NCI-H1694 (cell line): ENCODE measurements at regions not wholly inside any gene's neighbourhood (a gene's known extent, or its start where the extent isn't known, plus 50 kb on each side); places are given as distances from the start of the nearest gene placed in this dataset.

Experiments
- DNase-seq: peaks from one replicate; lab custom pipeline; 2025; lab: John Stamatoyannopoulos, UW

DNA sequence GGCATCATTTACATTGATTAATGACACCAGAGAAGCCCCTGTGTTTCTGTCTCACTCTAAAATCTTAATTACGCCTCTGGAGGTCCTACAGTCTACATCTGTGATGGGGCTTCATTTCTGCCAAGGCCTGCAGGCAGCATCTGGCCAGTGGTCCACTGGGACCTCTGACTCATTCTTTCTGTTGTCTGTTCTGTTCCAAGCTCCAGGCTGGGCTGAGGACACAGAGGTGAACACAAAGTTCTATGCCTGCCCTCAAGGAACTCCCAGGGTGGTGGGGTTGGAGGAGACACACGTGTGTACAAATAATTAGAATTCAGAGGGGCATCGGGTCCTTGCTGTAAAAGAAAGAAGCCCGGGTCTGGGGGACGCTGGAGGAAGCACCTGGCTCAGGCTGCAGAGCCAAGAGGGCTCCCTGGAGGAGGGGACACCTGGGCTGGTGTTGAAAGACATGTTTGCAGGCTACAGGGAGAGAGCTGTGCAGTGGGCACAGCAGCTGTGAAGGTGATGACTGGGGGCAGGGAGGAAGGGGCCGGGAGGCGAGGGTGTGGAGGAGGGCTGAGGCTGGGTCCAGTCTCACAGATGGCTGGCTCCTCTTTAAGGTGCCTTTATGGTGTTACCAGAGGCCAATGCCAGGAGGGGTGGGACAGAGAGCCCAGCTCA, 103.3 kb upstream of the PRR23E start:
- peak; percentile 21 for DNase-seq

DNA sequence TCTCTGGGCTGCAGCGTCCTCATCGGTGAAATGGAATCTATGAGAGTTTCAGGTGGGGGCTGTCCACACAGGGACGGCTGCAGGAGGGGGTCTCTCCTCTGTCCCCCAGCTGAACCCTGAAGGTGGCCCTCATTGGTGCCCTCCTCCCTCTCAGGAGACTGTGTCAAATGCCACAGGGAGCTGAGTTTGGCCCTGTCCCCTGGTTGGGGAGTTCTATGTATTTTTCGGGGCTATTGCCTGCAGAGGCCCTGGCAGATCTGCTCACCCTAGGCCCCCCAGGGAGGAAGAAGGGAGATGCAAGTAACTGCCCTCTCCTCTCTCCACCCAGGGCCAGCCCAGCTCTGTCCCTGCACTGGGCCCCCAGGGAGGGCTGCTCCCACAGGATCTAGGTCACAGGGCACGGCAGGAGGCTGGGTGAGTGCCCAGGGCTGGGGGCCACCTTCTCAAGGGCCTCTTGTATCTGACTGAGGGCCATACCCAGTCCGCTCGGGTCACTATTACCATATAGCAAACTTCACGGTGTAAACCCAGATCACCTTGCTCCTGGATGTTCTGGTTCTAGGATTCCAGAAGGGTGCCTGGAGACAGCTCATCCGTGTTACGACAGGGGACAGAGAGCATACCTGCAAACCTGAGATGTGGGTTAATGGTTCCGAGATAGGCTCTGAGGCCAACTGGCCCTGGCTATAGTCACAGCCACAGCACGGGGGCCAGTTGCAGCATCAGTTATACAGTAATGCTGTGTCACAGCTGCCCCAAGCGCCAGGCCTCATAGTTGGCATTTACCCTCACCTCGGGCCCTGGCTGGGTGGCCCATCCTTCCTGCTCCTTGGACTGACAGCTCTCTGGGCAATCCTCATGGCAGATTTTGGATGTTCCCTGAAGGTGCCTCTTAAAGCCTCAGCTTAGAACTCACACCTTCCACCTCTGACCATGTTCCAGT, 102.4 kb upstream of the PRR23E start:
- DNase-seq: no peak

DNA sequence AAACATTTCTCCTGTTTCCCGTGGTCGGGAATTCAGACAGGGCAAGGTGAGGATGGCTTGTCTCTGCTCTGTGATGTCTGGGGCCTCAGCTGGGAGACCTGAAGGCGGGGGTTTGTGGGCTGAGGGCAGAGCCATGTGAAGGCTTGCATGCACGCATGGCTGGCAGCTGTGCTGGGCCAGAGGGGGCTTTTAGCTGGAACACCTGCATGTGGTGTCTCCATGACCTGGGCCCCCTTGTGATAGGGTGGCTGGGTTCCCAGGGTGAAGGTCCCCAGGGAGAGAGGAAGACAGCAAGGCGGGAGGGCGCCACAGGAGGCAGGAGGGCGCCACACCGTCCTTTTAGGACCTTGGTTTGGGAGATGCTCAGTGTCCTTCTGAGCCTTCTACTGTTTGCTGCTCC, 101.6 kb upstream of the PRR23E start:
- no peak for DNase-seq

DNA sequence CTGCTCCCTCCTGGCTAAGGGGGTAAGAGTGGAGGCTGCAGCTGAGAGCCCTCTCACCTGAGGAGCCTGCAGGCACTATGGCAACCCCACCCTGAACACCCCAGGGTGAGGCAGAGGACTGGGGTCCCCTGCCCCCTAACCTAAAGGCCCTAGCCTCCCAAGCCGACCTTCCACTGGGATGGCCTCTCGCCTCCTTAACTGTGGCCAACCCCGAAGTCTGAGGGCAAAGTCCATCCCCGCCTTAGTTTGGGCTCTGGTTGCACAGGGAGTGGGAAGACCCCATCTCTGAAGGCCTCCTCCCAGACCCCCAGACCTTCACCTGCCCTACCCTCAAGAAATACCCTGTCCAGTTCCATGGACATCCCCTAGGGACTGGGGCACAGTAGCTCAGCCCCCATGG, 100.6 kb upstream of the PRR23E start:
- DNase-seq: no peak

DNA sequence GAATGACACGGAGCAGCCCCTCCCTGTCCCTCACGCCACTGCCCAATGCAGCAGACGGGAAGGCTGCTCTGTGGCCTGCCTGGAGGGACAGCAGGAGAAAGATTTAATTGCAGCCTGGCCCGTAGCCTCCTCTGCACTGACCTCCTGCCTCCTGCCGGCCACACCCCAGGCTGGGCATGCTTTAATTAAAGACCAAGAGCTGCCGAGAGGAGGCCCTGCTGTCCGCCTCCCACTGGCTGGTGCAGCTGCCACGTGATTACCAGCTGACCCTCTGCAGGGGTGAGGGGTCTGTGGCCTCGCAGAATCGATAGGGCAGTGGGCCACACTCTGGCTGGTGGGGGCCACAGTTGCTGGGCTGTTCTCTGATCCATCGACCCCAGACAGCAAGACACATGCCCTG, 100.2 kb upstream of the PRR23E start:
- DNase-seq: no peak

DNA sequence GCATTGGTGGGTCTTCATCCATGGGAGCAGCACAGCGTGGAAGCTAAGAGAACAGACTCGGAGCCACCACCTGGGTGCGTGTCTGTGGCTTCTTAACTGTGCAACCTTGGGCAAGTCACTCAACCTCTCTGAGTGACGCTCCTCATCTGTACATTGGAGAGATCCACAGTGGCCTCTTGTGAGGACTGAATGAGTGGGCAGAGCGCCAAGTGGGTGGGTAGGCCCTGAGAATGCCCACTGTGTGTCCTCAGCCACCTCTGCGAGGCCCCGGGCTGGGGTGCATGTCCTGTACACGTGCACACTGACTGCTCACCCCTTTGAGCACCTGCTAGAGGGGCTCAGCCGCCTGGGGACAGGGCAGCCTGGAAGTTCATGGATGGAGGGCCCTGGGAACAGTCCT, 99.6 kb upstream of the PRR23E start:
- DNase-seq: no peak

DNA sequence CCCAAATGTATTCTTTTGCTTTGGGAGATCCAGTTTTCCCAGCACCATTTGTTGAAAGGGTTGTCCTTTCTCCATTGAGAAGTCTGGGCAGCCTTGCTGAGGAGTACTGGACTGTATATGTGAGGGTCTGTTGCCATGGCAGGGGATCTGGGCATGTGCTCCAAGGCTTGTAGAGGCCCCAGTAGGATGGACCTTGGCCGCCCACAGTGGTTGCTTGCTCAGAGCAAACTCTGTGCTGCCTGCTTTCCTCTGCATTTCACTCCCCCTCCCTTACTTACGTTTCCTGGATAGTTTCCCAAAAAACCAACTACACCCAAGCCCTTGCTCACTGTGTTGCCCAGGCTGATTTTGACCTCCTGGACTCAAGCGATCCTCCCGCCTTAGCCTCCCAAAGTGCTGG, 97.2 kb upstream of the PRR23E start:
- no peak for DNase-seq

DNA sequence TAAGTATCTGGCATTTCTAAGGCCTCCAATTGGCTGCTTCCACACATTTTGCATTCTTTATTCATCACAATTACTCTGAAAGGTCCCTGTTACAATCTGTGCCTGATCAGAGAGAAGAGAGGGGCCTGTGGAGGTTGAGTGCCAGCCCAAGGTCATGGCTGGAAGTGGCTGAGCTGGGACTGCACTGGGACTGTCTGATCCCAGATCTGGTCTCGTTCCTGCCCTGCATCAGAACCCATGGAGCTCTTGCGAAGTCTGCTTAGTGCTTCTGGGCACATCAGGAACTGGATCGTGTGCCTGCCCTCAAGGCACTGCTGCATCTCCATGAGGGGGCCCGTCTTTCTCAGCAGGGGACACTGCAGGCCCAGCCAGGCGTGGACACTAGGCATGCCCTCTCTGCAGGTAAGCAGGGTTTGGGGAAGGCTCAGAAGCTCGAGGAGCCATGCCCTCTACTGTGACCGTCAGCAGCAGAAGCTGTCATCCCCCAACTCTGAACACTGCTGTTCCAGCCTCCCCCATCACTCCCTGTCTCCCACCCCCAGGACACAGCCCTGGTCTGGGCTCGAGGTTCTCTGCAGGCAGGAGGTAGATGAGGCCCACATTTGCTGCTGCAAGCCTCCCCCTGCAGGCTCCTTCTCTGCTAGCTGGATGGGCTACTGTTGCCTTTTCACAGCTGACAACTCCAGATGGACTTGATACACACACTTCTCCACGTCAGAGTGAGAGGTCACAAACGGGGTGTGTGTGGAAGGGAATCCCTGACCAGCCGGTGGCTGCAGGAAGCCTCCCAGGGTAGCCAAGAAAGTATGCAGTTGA, 96.5 kb upstream of the PRR23E start:
- DNase-seq: no peak

DNA sequence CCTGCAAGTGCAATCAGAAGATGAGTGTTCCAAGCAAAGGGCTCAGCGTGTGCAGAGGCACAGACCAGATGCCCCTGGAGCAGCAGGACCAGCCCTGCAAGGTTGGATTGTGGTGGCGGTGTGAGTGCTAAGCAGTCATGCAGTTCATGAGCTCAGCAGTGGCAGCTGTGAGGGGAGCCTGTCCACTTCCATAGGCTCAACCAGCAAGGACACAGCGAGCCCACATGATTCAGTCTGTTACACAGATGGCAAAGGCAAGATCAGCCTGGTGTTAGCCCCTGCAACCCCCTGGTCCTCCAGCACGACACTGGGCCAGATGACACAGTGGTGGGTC, 95.9 kb upstream of the PRR23E start:
- DNase-seq: no peak

DNA sequence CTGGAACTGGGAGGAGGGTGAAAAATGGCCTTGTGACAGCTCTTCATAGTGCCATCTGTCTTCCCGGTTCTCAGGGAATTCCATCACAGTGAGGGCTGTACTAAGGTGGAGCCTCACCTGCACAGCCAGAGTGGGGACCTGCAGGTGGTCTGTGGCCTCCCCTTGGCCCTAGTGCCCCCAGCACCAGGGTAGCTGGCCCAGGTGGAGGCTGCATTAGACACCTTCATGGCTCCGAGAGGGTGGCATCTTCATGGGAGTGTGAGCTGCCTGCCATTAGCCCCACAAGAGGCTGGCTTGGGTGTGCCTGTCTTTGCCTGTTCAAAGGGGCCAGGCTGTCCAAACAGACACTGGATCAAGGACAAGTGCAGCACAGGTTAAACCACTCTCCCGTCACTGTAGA, 95.5 kb upstream of the PRR23E start:
- no peak for DNase-seq

DNA sequence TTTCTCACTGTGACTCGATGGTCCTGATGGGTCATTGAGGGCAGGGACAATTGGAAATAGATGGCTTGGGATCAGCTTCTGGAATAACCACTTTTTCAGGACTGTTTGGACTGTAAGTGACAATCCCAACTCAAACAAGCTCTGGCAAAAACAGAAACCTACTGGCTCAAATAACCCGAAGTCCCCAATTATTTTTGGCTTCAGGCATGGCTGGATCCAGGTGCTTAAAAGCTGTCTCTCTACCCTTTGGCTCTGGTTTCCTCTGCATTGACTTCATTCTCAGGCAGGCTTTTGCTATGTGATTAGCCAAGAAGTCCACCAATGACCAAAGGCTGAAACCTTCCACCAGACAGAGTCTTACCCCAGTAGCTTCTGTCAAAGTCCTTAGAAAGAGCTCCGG, 92.9 kb upstream of the PRR23E start:
- no peak for DNase-seq

DNA sequence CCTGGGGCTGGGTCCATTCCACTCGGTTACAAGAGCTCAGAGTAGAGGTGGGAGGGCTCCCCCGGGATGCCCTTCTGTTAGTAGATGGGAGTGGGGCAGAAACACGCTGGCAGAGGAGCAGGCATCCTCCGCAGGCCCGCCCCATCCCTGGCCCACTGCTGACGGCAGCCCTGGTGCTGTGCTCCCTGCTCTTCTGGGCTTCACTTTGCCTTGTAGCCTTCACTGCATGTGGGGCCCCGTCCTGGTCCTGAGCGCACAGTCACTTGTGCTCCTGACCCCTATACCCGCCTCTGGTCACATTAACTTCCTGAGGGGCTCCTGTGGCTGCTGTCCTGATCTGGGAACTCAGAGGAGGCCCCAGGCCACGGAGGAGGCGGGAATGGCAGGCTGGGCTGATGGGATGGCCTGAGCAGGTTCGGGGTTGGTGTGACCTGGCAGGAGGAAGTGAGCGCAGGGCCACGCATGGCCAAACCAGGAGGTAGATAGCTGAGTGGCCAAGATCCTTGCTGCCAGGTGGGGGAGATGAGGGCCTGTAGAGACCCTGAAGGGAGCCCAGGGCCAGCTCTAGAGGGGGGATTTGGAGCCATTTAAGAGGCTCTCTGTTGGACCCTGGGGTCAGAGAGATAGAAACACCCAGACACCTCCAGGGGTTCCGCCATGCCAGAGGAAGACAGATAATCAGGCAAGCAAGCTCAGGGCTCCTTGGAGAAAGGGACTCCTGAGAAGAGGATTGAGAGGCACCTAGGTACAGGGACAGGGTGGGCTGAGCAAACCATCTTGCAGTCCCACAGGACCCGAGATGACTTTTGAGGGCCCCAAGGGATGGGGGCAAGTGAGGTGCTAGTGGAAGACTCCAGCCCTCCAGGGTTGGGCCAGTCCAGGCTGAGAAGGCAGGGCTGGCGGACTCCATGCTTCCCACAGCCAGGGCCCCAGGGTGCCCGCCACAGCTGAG, 92.2 kb upstream of the PRR23E start:
- DNase-seq: no peak

DNA sequence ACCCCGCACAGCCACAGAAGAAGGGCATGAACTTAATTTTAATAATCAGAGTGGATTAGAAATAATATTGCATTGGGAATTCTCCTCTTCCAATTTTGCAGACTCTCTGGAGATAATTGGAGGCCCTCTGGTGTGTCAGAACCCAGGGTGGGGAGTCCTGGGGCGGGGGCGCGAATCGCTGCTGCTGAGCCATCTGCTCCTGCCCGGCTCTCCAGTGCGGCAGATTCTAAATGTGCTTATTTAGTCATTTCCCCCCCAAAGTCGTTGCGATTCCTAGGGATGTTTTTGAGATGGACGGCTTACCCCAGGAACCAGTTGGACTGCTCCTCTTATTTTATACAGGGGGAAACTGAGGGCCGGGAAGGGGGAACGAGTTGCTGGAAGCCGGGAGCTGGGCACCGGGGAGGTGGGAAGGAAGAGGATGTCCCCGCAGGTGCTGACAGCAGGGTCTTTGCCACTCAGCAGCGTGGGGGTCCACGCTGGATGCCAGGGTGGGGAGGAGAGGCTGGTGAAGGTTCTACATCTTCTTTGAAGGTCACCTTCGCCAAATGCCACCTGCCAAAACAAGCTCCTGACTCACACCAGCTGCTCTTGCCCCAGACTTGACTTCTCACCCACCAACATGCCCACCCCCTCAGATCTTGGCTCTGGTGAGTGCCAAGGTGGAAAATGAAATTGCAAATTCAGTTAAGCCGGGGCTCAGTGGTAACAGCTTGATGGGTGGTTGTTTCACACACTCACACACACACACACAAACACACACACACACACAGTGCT, 91.3 kb upstream of the PRR23E start:
- peak; percentile 79 for DNase-seq

DNA sequence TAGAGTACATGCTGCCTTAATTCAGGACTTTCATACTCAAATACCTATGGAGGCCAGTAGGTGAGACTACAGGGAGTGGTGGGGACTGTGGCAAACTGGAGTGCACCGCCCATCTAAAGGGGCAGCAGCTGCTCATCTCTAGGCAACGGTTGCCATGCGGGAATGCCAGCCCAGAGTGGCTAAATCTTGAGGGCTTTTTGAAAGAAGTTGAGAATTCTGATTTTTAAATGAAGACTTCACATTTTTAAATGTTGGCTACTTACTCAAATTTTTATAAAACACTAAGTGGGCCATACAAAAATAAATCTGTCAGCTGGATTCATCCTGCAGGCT, 90.8 kb upstream of the PRR23E start:
- no peak for DNase-seq

DNA sequence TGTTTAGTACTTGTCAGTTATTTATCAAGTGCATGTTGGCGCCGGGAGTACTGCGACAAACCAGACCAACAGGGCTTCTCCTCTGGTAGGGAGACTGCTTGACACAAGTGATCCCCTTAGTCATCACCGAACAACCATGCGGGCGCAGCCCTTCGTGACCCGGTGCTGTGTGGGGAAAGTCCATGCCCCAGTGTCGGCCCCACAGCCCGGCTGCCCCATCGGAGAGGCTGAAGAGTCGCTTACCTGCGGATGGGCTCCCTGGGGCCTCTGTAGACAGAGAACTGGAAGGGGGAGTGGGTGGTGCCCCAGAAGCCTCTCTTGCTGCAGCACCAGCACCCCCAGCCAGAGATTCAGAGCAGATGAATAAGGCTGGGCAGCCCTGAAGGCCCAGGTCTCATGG, 90.3 kb upstream of the PRR23E start:
- DNase-seq: no peak

DNA sequence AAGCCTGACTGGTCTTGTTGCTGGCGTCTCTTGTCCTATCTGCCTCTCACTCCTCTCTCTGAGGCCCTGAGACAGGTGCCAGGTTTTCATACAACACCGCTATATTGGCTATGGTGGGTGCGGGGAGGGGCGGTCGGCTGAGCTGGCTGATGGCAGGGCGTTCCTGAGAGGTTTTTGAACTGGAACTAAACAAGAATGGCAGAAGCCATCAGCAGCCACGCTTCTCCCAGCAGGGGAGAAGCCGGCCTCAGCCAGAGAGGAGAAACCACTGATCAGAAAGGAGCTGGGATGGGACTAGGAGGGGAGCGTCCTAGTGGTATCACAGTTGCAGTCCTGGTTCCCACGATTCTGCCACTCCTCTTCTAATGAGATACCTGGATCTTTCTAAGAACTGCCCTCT, 89.9 kb upstream of the PRR23E start:
- DNase-seq: peak; percentile 57

DNA sequence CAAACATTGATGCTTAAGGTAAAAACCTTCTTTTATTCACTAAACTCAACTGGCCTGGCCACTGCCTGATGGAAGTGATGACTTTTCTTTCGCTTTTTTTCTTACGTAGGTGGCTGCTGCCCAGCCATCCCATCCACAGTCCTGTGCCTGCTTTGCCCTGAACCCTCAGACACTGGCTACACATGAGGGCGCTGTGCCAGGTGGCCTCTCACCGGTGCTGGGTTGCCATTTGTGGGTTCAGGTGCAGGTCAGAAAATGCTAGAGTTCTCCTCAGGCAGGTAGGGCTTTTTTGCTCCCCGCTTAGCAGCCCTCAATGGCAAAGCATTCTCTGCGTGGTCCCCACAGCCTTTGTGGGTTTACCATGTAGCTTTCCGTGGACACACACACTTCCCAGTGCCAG, 88.3 kb upstream of the PRR23E start:
- DNase-seq: no peak

DNA sequence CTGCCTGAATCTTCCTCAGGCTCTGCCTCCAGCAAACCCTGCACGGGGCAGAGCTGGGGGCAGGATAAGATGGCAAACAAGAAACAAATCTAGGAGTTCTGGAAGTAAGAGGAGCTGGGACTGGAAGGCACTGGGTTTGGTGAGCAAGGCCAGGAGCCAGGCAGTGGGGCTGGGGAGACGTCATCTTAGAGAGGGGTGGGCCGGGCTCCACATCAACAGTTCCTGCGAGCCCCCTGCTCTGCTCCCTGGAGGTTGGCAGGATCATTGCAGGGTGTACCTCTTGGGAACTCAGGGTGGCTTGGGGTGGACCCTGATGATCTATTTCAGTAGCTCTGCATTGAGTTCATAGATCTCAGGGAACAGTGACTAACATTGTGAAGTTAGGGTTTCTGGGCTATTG, 87.3 kb upstream of the PRR23E start:
- no peak for DNase-seq

DNA sequence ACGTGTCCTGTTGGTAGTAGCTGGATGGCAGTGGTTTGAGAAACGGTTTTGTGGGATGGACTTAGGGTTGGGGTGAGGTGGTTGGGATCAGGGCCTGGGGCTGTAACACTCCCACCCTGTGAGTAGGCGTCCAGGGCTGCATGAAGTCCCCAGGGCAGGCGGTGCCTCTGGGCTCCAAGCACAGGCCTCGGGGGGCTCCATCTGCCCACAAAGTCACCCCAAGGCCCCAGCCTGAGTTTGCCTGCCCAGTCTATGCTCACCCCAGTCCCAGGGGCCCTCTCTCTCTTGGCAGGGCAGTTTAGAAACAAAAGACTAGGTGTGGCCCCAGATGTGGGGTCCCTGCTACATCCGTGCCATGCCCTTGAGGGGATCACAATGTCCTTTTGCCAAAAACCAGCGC, 86.9 kb upstream of the PRR23E start:
- no peak for DNase-seq

DNA sequence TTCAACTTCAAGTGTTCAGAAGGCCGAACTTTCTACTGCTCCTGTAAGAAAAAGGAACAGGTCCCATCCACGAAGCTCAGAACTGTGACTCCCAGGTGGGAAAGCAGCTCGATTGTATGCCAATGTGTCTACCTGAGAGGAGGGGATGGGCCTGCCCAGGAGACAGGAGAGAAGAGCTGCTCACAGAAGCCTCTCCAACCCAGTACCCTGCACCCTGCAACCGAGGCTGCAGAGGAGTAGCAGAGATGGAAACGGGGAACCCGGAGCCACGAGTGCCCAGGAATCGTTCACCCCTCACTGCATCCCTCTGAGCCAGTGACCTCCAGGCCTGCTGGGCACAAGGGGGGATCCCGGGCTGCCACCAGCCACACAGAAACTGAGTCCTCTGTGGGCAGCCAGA, 86.5 kb upstream of the PRR23E start:
- DNase-seq: no peak

DNA sequence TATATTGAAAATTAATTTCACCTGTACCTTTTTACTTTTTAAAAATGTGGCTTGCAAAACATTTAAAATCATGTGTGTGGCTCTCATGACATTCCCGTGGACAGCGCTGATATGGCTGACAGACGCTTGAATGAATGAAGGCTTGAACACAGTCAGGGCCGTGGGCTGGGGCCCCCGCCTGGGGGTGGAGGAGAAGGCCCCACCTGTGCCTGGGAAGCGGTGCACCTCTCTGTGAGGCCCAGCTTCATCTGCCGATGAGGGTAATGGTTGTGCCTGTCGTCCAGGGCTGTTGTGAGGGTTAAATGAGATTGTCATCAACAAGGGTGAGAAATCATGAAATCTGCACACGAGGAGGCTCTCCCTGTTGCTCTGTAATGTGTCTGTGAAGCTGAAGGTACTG, 85.9 kb upstream of the PRR23E start:
- no peak for DNase-seq
